GM20431 (cell line): ENCODE measurements at regions not wholly inside any gene's neighbourhood (a gene's known extent, or its start where the extent isn't known, plus 50 kb on each side); places are given as distances from the start of the nearest gene placed in this dataset.

ENCODE experiments used
- in situ Hi-C: fragments of 300-500 bp; cut with MseI, MboI; formaldehyde crosslinking; loops from one replicate; pipeline ENCODE4 v1.15.0; 2020; ENCODE audit warnings: low sequenced_read_pairs; ENCODE audit not compliant: unreplicated experiment

GRCh38 chr7:98679741-98680140, 62.7 kb downstream of the NPTX2 start:
- in situ Hi-C loops: no loop called here

- in situ Hi-C loops: no loop called here
These were observed 64.4 kb downstream of the NPTX2 start for GRCh38 chr7:98681511-98681910.

GRCh38 chr7:98681951-98682350, 64.9 kb downstream of the NPTX2 start:
- in situ Hi-C loops: no loop called here

- in situ Hi-C loops: no loop called here
These were observed 66.4 kb downstream of the NPTX2 start for GRCh38 chr7:98683514-98683913.

GRCh38 chr7:98685541-98685940, 68.5 kb downstream of the NPTX2 start:
- in situ Hi-C loops: no loop called here

GRCh38 chr7:98686466-98687080, 69.5 kb downstream of the NPTX2 start:
- in situ Hi-C loops: no loop called here

- in situ Hi-C loops: no loop called here
These were observed 70.1 kb downstream of the NPTX2 start for GRCh38 chr7:98687111-98687751.

GRCh38 chr7:98691619-98692018, 74.5 kb downstream of the NPTX2 start:
- in situ Hi-C loops: no loop called here

- in situ Hi-C loops: no loop called here
These were observed 80.0 kb downstream of the NPTX2 start for GRCh38 chr7:98697083-98697482.

GRCh38 chr7:98697485-98698240, 80.6 kb downstream of the NPTX2 start:
- in situ Hi-C loops: no loop called here

- in situ Hi-C loops: no loop called here
These were observed 81.9 kb downstream of the NPTX2 start for GRCh38 chr7:98698976-98699375.

GRCh38 chr7:98700533-98700932, 83.4 kb downstream of the NPTX2 start:
- in situ Hi-C loops: no loop called here

GRCh38 chr7:98701372-98701771, 84.3 kb downstream of the NPTX2 start:
- in situ Hi-C loops: no loop called here

GRCh38 chr7:98702021-98702420, 84.9 kb downstream of the NPTX2 start:
- in situ Hi-C loops: no loop called here

- in situ Hi-C loops: no loop called here
These were observed 86.8 kb downstream of the NPTX2 start for GRCh38 chr7:98703916-98704315.

- in situ Hi-C loops: no loop called here
These were observed 88.5 kb downstream of the NPTX2 start for GRCh38 chr7:98705626-98706025.

- in situ Hi-C loops: no loop called here
These were observed 90.0 kb downstream of the NPTX2 start for GRCh38 chr7:98707076-98707475.

- in situ Hi-C loops: no loop called here
These were observed 94.9 kb downstream of the NPTX2 start for GRCh38 chr7:98711945-98712344.

- in situ Hi-C loops: no loop called here
These were observed 96.2 kb downstream of the NPTX2 start for GRCh38 chr7:98713165-98713810.

GRCh38 chr7:98719396-98719795, 102.3 kb downstream of the NPTX2 start:
- in situ Hi-C loops: no loop called here

- in situ Hi-C loops: no loop called here
These were observed 105.3 kb downstream of the NPTX2 start for GRCh38 chr7:98722402-98722801.
